Suprapubic skin (tissue), 4 donors: ENCODE measurements at regions not wholly inside any gene's neighbourhood (a gene's known extent, or its start where the extent isn't known, plus 50 kb on each side); places are given as distances from the start of the nearest gene placed in this dataset.

Source experiments
- DNase-seq, 2 donors: peaks; one replicate each; pipeline ENCODE4 v3.0.0-alpha.2; 2019; ENCODE audit warnings: low spot score in 2 of 2
- H3K27ac ChIP-seq: fragments of 200-600 bp; sonication (generic); one replicate; pipeline ENCODE4 v1.5.1; 2019
- H3K27me3 ChIP-seq: fragments of 200-600 bp; sonication (generic); one replicate; pipeline ENCODE4 v1.5.1; 2019
- H3K36me3 ChIP-seq: fragments of 200-600 bp; sonication (generic); one replicate; pipeline ENCODE4 v1.5.1; 2019
- H3K4me1 ChIP-seq: fragments of 200-600 bp; sonication (generic); one replicate; pipeline ENCODE4 v1.5.1; 2019
- H3K4me3 ChIP-seq: fragments of 200-600 bp; sonication (generic); one replicate; pipeline ENCODE4 v1.5.1; 2019; ENCODE audit warnings: mild to moderate bottlenecking
- H3K9me3 ChIP-seq: fragments of 200-600 bp; sonication (generic); one replicate; pipeline ENCODE4 v1.5.1; 2019
- EP300 ChIP-seq: sonication (generic); formaldehyde crosslinking; IDR thresholded peaks from one replicate; pipeline ENCODE4 v1.6.1; 2017; ENCODE audit warnings: antibody characterized with exemption
- POLR2A ChIP-seq, 2 donors: fragments of 450-650 bp; IDR thresholded peaks; one replicate each; pipeline ENCODE4 v1.6.1; 2017; ENCODE audit warnings: antibody characterized with exemption in 2 of 2, mild to moderate bottlenecking in 2 of 2, moderate library complexity in 2 of 2
- POLR2AphosphoS5 ChIP-seq, 3 donors: sonication (generic); formaldehyde crosslinking; IDR thresholded peaks; one replicate each; pipeline ENCODE4 v1.6.1; 2017; ENCODE audit warnings: antibody characterized with exemption in 3 of 3
- WGBS: methylation state at CpG from one replicate; pipeline ENCODE4 v1.1.5; 2018; 5-methylcytosine and 5-hydroxymethylcytosine counted together
- TF ChIP-seq, protein P1 (sequence below), 2 donors: fragments of 200-600 bp in 1 of 2; fragments of 450-650 bp in 1 of 2; sonication (generic) in 1 of 2; IDR thresholded peaks; one replicate each; pipeline ENCODE4 v1.5.1; 2016 to 2019; ENCODE audit warnings: antibody characterized with exemption in 2 of 2, mild to moderate bottlenecking in 1 of 2, moderate library complexity in 1 of 2

DNA sequence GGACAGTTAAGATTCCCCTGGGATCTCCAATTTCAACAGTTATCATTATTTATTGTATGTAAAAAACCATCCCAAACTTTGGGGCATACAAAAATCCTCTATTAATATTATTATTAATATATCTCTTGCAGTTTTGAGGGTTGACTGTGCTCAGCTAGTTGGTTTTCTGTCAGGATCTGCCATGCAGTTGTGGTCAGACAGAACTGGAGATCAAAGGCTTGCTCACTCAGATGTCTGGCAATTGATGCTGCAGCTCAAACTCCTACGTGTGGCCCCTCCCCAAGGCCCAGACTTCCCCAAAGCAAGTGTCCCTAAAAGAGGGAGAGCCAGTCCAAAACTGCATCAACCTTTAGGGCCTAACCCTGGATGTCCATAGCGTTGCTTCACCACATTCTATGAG is 204.7 kb downstream of the TTC32 start:
- Histone ChIP-seq H3K4me1 (no peaks in the 10 kb centered on the region), H3K27me3 (no peaks in the 10 kb centered on the region), H3K4me3 (no peak overlapping the region), H3K36me3 (no peaks in the 10 kb centered on the region), H3K27ac (no peak overlapping the region), H3K9me3 (no peaks in the 10 kb centered on the region)
- no peak for TF ChIP-seq POLR2A (IDR thresholded peaks at IDR 0.05)
- TF ChIP-seq, protein P1, sequence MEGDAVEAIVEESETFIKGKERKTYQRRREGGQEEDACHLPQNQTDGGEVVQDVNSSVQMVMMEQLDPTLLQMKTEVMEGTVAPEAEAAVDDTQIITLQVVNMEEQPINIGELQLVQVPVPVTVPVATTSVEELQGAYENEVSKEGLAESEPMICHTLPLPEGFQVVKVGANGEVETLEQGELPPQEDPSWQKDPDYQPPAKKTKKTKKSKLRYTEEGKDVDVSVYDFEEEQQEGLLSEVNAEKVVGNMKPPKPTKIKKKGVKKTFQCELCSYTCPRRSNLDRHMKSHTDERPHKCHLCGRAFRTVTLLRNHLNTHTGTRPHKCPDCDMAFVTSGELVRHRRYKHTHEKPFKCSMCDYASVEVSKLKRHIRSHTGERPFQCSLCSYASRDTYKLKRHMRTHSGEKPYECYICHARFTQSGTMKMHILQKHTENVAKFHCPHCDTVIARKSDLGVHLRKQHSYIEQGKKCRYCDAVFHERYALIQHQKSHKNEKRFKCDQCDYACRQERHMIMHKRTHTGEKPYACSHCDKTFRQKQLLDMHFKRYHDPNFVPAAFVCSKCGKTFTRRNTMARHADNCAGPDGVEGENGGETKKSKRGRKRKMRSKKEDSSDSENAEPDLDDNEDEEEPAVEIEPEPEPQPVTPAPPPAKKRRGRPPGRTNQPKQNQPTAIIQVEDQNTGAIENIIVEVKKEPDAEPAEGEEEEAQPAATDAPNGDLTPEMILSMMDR (IDR thresholded peaks at IDR 0.05), result no peak
- TF ChIP-seq POLR2AphosphoS5 (IDR thresholded peaks at IDR 0.05), result no peak
- no peak for TF ChIP-seq EP300
- 83% methylated on average over 2 of the region's 2 CpGs for WGBS
- no peak for DNase-seq

DNA sequence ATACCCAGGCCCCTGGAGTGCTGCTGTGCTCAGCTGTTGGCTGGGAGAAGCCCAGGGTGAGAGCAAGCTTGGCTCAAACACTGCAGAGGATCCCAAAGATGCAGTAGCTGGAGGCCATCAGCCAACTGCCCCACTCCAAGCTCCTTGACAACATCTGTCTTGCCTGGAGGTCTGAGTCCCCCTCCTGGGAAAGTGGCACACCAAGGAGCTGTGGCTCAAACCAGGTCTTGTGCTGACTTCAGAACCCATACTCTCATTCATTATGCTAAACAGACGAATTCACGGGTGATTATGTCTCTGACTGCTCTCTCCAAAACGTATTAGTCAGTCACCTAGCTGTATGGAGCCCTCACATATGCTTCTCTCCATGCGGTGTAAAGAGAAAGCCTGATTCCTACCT is 206.1 kb downstream of the TTC32 start:
- DNase-seq, result no peak
- TF ChIP-seq EP300 (no peak), POLR2AphosphoS5 (IDR thresholded peaks at IDR 0.05) (no peak), POLR2A (IDR thresholded peaks at IDR 0.05) (no peak)
- TF ChIP-seq, protein P1 (IDR thresholded peaks at IDR 0.05), result no peak
- Histone ChIP-seq H3K27ac (no peak overlapping the region), H3K27me3 (no peaks in the 10 kb centered on the region), H3K36me3 (no peaks in the 10 kb centered on the region), H3K4me3 (no peak overlapping the region), H3K9me3 (no peaks in the 10 kb centered on the region), H3K4me1 (no peaks in the 10 kb centered on the region)
- WGBS, result 73% methylated on average over 4 of the region's 4 CpGs

DNA sequence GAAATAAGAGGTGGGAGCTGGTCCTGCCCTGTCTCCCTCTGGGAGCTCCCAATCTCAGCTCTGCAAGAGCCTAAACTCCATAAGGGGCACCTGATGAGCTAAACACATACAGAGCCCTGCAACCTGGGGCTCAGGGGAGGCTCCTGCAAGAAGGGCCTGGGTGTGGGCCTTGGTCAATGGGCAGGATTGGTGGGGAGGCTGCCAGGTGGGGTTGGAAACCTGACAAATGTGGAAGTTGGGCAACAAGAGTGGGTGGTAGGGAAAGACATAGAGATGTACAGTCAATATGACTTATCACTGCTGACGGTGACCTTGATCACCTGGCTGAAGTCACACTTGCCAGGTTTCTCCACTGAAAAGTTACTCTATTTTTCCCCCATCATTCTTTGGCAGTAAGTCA is 209.9 kb downstream of the TTC32 start:
- no peaks in the 10 kb centered on the region for H3K36me3 ChIP-seq
- no peaks in the 10 kb centered on the region for H3K27me3 ChIP-seq
- 94% methylated on average over 1 of the region's 1 CpG for WGBS
- H3K9me3 ChIP-seq, result no peaks in the 10 kb centered on the region
- TF ChIP-seq EP300 (no peak), POLR2A (IDR thresholded peaks at IDR 0.05) (no peak), POLR2AphosphoS5 (IDR thresholded peaks at IDR 0.05) (no peak)
- TF ChIP-seq, protein P1 (IDR thresholded peaks at IDR 0.05), result no peak
- no peaks in the 10 kb centered on the region for H3K4me1 ChIP-seq
- DNase-seq, result no peak
- no peak overlapping the region for H3K27ac ChIP-seq
- no peak overlapping the region for H3K4me3 ChIP-seq

DNA sequence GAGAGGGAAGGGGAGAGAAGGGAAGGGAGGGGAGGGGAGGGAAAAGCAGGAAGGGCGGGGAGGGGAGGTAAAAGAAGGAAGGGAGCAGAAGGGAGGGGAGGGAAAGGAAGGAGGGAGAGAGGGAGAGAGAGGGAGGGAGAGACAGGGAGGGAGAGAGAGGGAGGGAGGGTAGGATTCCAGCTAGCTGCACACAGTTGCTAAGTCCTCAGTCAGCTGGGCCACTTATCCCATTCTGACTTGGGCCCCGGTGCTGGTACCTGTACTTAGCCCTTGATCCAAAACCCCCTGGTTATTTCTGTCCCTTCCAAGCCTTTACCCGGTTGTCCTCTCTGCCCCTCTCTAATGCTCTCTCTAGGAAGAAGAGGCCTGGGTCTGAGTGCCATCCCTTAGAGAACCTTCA is 211.4 kb downstream of the TTC32 start:
- Histone ChIP-seq H3K36me3 (no peaks in the 10 kb centered on the region), H3K4me1 (no peaks in the 10 kb centered on the region), H3K9me3 (no peaks in the 10 kb centered on the region), H3K27me3 (no peaks in the 10 kb centered on the region), H3K27ac (no peak overlapping the region), H3K4me3 (no peak overlapping the region)
- no peak for DNase-seq
- TF ChIP-seq, protein P1 (IDR thresholded peaks at IDR 0.05), result no peak
- TF ChIP-seq EP300, result no peak
- TF ChIP-seq POLR2A (IDR thresholded peaks at IDR 0.05), result no peak
- no peak for TF ChIP-seq POLR2AphosphoS5 (IDR thresholded peaks at IDR 0.05)
- WGBS, result 92% methylated on average over 3 of the region's 3 CpGs

DNA sequence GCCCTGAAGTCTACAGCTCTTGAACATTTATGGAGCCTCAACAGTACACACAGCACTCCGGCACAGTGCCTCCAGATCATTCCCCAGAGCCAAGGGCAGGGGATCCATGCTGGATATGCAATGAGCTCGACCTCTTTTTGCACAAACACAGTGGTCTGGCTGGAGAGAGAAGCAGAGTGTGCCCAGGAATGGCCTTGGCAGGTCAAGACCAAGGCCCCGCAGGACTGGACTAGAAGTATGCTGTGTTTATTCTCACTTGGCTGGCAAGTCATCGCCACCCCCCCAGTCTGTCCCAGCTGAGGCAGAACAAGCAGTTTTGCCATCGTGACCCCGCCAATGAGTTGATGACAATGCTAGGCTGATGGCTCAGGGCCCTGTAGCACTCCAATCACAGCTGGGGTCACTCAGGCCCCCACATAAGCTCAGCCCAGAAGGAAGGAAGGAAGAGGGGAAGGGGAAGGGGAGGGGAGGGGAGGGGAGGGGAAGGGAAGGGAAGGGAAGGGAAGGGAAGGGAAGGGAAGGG is 212.1 kb downstream of the TTC32 start:
- H3K27me3 ChIP-seq, result no peaks in the 10 kb centered on the region
- 96% methylated on average over 4 of the region's 6 CpGs for WGBS
- no peak for DNase-seq
- H3K4me1 ChIP-seq, result no peaks in the 10 kb centered on the region
- no peak overlapping the region for H3K27ac ChIP-seq
- TF ChIP-seq EP300, result no peak
- no peak for TF ChIP-seq POLR2A (IDR thresholded peaks at IDR 0.05)
- TF ChIP-seq, protein P1 (IDR thresholded peaks at IDR 0.05), result no peak
- no peak for TF ChIP-seq POLR2AphosphoS5 (IDR thresholded peaks at IDR 0.05)
- no peak overlapping the region for H3K4me3 ChIP-seq
- no peaks in the 10 kb centered on the region for H3K9me3 ChIP-seq
- no peaks in the 10 kb centered on the region for H3K36me3 ChIP-seq
